GM19397 (cell line): ENCODE measurements at regions not wholly inside any gene's neighbourhood (a gene's known extent, or its start where the extent isn't known, plus 50 kb on each side); places are given as distances from the start of the nearest gene placed in this dataset.
A peak's percentile ranks its signal among the peaks of the same experiment; 100 is the strongest.
"Not testable (repeated sequence)": the region's sequence is repeated elsewhere in the genome, so short reads cannot be mapped to it uniquely, and the experiment has no call there.

Source experiments
- ATAC-seq: cut with Tn5 transposase; IDR thresholded peaks from one replicate; pipeline ENCODE4 v1.9.1; 2021; ENCODE audit warnings: mild to moderate bottlenecking, moderate library complexity; ENCODE audit not compliant: unreplicated experiment

GRCh38 chr1:168490306-168490705 lies 53.5 kb downstream of the XCL2 start:
- no peak for ATAC-seq

- no peak for ATAC-seq
Measured at GRCh38 chr1:168488138-168488537, 55.7 kb downstream of the XCL2 start.

- ATAC-seq: not testable (repeated sequence)
Measured at GRCh38 chr1:168486820-168487219, 57.0 kb downstream of the XCL2 start.

GRCh38 chr1:168485048-168485447 lies 58.7 kb downstream of the XCL2 start:
- no peak for ATAC-seq

GRCh38 chr1:168484083-168484482 lies 59.7 kb downstream of the XCL2 start:
- ATAC-seq: no peak

GRCh38 chr1:168483539-168483938 lies 60.3 kb downstream of the XCL2 start:
- no peak for ATAC-seq

- no peak for ATAC-seq
Measured at GRCh38 chr1:168482106-168482505, 61.7 kb downstream of the XCL2 start.

- ATAC-seq: no peak
Measured at GRCh38 chr1:168481586-168481985, 62.2 kb downstream of the XCL2 start.

GRCh38 chr1:168480997-168481396 lies 62.8 kb downstream of the XCL2 start:
- ATAC-seq: no peak

- ATAC-seq: no peak
Measured at GRCh38 chr1:168477792-168478191, 66.0 kb downstream of the XCL2 start.

- ATAC-seq: no peak
Measured at GRCh38 chr1:168476588-168477385, 67.0 kb downstream of the XCL2 start.

- no peak for ATAC-seq
Measured at GRCh38 chr1:168474322-168474721, 69.5 kb downstream of the XCL2 start.

GRCh38 chr1:168473126-168473525 lies 70.7 kb downstream of the XCL2 start:
- ATAC-seq: no peak

- ATAC-seq: no peak
Measured at GRCh38 chr1:168472223-168472622, 71.6 kb downstream of the XCL2 start.

- ATAC-seq: no peak
Measured at GRCh38 chr1:168470901-168471431, 72.8 kb downstream of the XCL2 start.

GRCh38 chr1:168469690-168470089 lies 74.1 kb downstream of the XCL2 start:
- no peak for ATAC-seq

GRCh38 chr1:168468822-168469221 lies 75.0 kb downstream of the XCL2 start:
- ATAC-seq: no peak

GRCh38 chr1:168468042-168468809 lies 75.6 kb downstream of the XCL2 start:
- no peak for ATAC-seq

GRCh38 chr1:168467452-168467851 lies 76.3 kb downstream of the XCL2 start:
- no peak for ATAC-seq

- no peak for ATAC-seq
Measured at GRCh38 chr1:168466714-168467131, 77.1 kb downstream of the XCL2 start.

GRCh38 chr1:168466092-168466713 lies 77.6 kb downstream of the XCL2 start:
- peak; percentile 46 for ATAC-seq
